GM23338 (cell line): ENCODE measurements at regions not wholly inside any gene's neighbourhood (a gene's known extent, or its start where the extent isn't known, plus 50 kb on each side); places are given as distances from the start of the nearest gene placed in this dataset.

Experiments
- CREB1 ChIP-seq: fragments of 250-450 bp; sonication (Bioruptor Pico); IDR thresholded peaks from 2 replicates; pipeline ENCODE4 v1.5.0; 2020; ENCODE audit warnings: low read depth, mild to moderate bottlenecking, moderate library complexity
- CTCF ChIP-seq, 2 experiments: fragments of 200-600 bp in 1 of 2; sonication (generic) in 1 of 2; conservative IDR thresholded peaks; 2 replicates each; pipeline versions ENCODE4 v1.5.1 to v1.6.1; 2016 to 2017; ENCODE audit warnings: antibody characterized with exemption in 2 of 2, low read depth in 2 of 2, mild to moderate bottlenecking in 2 of 2, moderate library complexity in 1 of 2
- ETS1 ChIP-seq: IDR thresholded peaks from 2 replicates; pipeline ENCODE4 v1.6.1; 2016; ENCODE audit warnings: antibody characterized with exemption
- EZH2 ChIP-seq: fragments of 200-600 bp; sonication (generic); IDR thresholded peaks from one replicate; pipeline ENCODE4 v1.8.0; 2017; ENCODE audit warnings: antibody characterized with exemption, mild to moderate bottlenecking, low read depth; ENCODE audit not compliant: unreplicated experiment
- EZH2phosphoT487 ChIP-seq: fragments of 200-600 bp; sonication (generic); IDR thresholded peaks from one replicate; pipeline ENCODE4 v1.8.1; 2018; ENCODE audit warnings: antibody characterized with exemption; ENCODE audit not compliant: unreplicated experiment
- JUNB ChIP-seq: IDR thresholded peaks from one replicate; pipeline ENCODE4 v1.6.1; 2016; ENCODE audit warnings: antibody characterized with exemption; ENCODE audit not compliant: unreplicated experiment
- NANOG ChIP-seq: IDR thresholded peaks from 2 replicates; pipeline ENCODE4 v1.6.1; 2016; ENCODE audit warnings: antibody characterized with exemption, borderline replicate concordance
- POLR2AphosphoS5 ChIP-seq: IDR thresholded peaks from 2 replicates; pipeline ENCODE4 v1.6.1; 2016; ENCODE audit warnings: antibody characterized with exemption, low read depth
- REST ChIP-seq: IDR thresholded peaks from one replicate; pipeline ENCODE4 v1.6.1; 2018; ENCODE audit warnings: antibody characterized with exemption; ENCODE audit not compliant: unreplicated experiment
- STAT1 ChIP-seq: IDR thresholded peaks from one replicate; pipeline ENCODE4 v1.6.1; 2016; ENCODE audit warnings: antibody characterized with exemption; ENCODE audit not compliant: unreplicated experiment
- ZNF114 ChIP-seq: fragments of 250-450 bp; sonication (Bioruptor Pico); IDR thresholded peaks from 2 replicates; pipeline ENCODE4 v1.5.0; 2020; ENCODE audit warnings: mild to moderate bottlenecking, moderate library complexity
- ZNF331 ChIP-seq: fragments of 250-450 bp; sonication (Bioruptor Pico); IDR thresholded peaks from 2 replicates; pipeline ENCODE4 v1.5.0; 2020; ENCODE audit warnings: low read depth, mild to moderate bottlenecking, moderate library complexity
- ZNF462 ChIP-seq: fragments of 250-450 bp; sonication (Bioruptor Pico); IDR thresholded peaks from 2 replicates; pipeline ENCODE4 v1.5.0; 2020; ENCODE audit warnings: mild to moderate bottlenecking, moderate library complexity

- TF ChIP-seq CTCF (conservative IDR thresholded peaks at IDR 0.05; ENCODE audit: low read depth in 2 of 2) (no peak), EZH2phosphoT487 (no peak), ETS1 (no peak), EZH2 (no peak), POLR2AphosphoS5 (no peak), JUNB (no peak), ZNF331 (CRISPR knock-in tag) (no peak), NANOG (no peak), REST (no peak), ZNF114 (CRISPR knock-in tag) (no peak), STAT1 (no peak), CREB1 (no peak), ZNF462 (CRISPR knock-in tag) (no peak)
Observed at GRCh38 chr10:78873413-78873812, 195.4 kb upstream of the ZMIZ1 start.
